B cell (primary cell): ENCODE measurements at regions not wholly inside any gene's neighbourhood (a gene's known extent, or its start where the extent isn't known, plus 50 kb on each side); places are given as distances from the start of the nearest gene placed in this dataset. TPM values are rescaled to one million over a fixed set of nuclear protein-coding genes. Genes with fewer than 3 reads are reported as not detected.

Source experiments
- ATAC-seq: fragments of 200-7000 bp; cut with Tn5 transposase; one replicate; pipeline ENCODE4 v1.10.0; 2021; ENCODE audit warnings: low read depth, mild to moderate bottlenecking, moderate number of reproducible peaks, moderate library complexity
- CTCF ChIA-PET: fragments of 350-600 bp; sonication (Branson Sonifier 250); formaldehyde crosslinking; loops from one replicate; lab custom pipeline; 2021; ENCODE audit warnings: antibody characterized with exemption, inconsistent platforms; lab: Charles Lee
- POLR2A ChIA-PET: fragments of 350-600 bp; sonication (Branson Sonifier 250); formaldehyde crosslinking; loops from one replicate; lab custom pipeline; 2021; ENCODE audit warnings: antibody characterized with exemption; lab: Charles Lee
- DNase-seq: peaks from one replicate; pipeline ENCODE4 v3.0.0; 2013
- H2AFZ ChIP-seq: 2 replicates; pipeline ENCODE4 v1.6.1; 2012; ENCODE audit warnings: mild to moderate bottlenecking, low read depth, low read length; ENCODE audit not compliant: insufficient read depth, poor library complexity, severe bottlenecking
- H3K27ac ChIP-seq, 2 donors: 1 replicate in 1 of 2; 2 replicates in 1 of 2; pipeline ENCODE4 v1.5.1; 2012 to 2013; ENCODE audit warnings: low read length in 2 of 2, mild to moderate bottlenecking in 2 of 2, moderate library complexity in 1 of 2
- H3K27me3 ChIP-seq, 4 experiments: fragments of 200-600 bp in 1 of 4; sonication (generic) in 1 of 4; replicated peaks in 1 of 4; 1 replicate in 2 of 4; 2 replicates in 2 of 4; pipeline versions ENCODE4 v1.6.1 to v1.7.0; 2013 to 2016; ENCODE audit warnings: low read length in 3 of 4, mild to moderate bottlenecking in 2 of 4, mixed read lengths in 1 of 4, moderate library complexity in 1 of 4; ENCODE audit not compliant: insufficient read depth in 4 of 4, control insufficient read depth in 3 of 4; ENCODE audit errors: control extremely low read depth in 1 of 4
- H3K36me3 ChIP-seq, 2 experiments: replicated peaks in 1 of 2; 1 replicate in 1 of 2; 2 replicates in 1 of 2; pipeline versions ENCODE4 v1.6.1 to v1.7.1; 2013; ENCODE audit warnings: low read length in 1 of 2; ENCODE audit not compliant: insufficient read depth in 2 of 2, control insufficient read depth in 1 of 2; ENCODE audit errors: control extremely low read depth in 1 of 2, extremely low read depth in 1 of 2
- H3K4me1 ChIP-seq, 2 donors: fragments of 200-600 bp in 1 of 2; sonication (generic) in 1 of 2; 1 replicate in 1 of 2; 2 replicates in 1 of 2; pipeline versions ENCODE4 v1.5.1 to v1.6.1; 2013 to 2017; ENCODE audit warnings: low read length in 2 of 2; ENCODE audit not compliant: control insufficient read depth in 2 of 2, insufficient read depth in 2 of 2
- H3K4me2 ChIP-seq: replicated peaks from 2 replicates; pipeline ENCODE3; 2012; ENCODE audit warnings: mild to moderate bottlenecking, low read depth, low read length; ENCODE audit not compliant: poor library complexity, severe bottlenecking
- H3K4me3 ChIP-seq, 5 experiments: fragments of 200-600 bp in 1 of 5; sonication (generic) in 1 of 5; 1 replicate in 3 of 5; 2 replicates in 2 of 5; pipeline versions ENCODE4 v1.5.1 to v1.7.0; 2011 to 2016; ENCODE audit warnings: low read length in 4 of 5, mild to moderate bottlenecking in 4 of 5, low read depth in 2 of 5, control low read depth in 1 of 5, moderate library complexity in 1 of 5; ENCODE audit not compliant: insufficient read depth in 1 of 5; ENCODE audit errors: control extremely low read depth in 1 of 5, extremely low read depth in 1 of 5
- H3K79me2 ChIP-seq: fragments of 200-600 bp; sonication (generic); one replicate; pipeline ENCODE4 v1.6.0; 2016; ENCODE audit warnings: low read length; ENCODE audit not compliant: control insufficient read depth, insufficient read depth
- H3K9ac ChIP-seq: fragments of 200-600 bp; sonication (generic); 2 replicates; pipeline ENCODE4 v1.6.1; 2017; ENCODE audit warnings: mild to moderate bottlenecking, low read length, moderate library complexity
- H3K9me3 ChIP-seq, 3 donors: one replicate each; pipeline versions ENCODE4 v1.6.1 to v1.7.1; 2013; ENCODE audit warnings: low read length in 2 of 3; ENCODE audit not compliant: control insufficient read depth in 2 of 3, insufficient read depth in 1 of 3; ENCODE audit errors: control extremely low read depth in 1 of 3
- H4K20me1 ChIP-seq: 2 replicates; pipeline ENCODE4 v1.6.0; 2012; ENCODE audit warnings: mild to moderate bottlenecking, low read length; ENCODE audit not compliant: insufficient read depth, control insufficient read depth, poor library complexity, severe bottlenecking
- H3K27ac Mint-ChIP-seq: one replicate; pipeline ENCODE4 v1.8.0; 2021; ENCODE audit warnings: mixed read lengths
- H3K27me3 Mint-ChIP-seq: one replicate; pipeline ENCODE4 v1.8.0; 2021; ENCODE audit warnings: mixed read lengths
- H3K4me1 Mint-ChIP-seq: one replicate; pipeline ENCODE4 v1.8.0; 2021; ENCODE audit warnings: mixed read lengths
- H3K4me3 Mint-ChIP-seq: one replicate; pipeline ENCODE4 v1.8.0; 2021; ENCODE audit warnings: mixed read lengths
- H3K9me3 Mint-ChIP-seq: one replicate; pipeline ENCODE4 v1.8.0; 2022; ENCODE audit warnings: mixed read lengths; ENCODE audit not compliant: insufficient read depth
- EZH2 ChIP-seq: IDR thresholded peaks from 2 replicates; pipeline ENCODE4 v1.6.1; 2012; ENCODE audit warnings: borderline replicate concordance, low read depth, mild to moderate bottlenecking, moderate library complexity, low read length; ENCODE audit not compliant: insufficient read depth, poor library complexity, severe bottlenecking
- intact Hi-C: fragments of 100-400 bp; cut with micrococcal nuclease; formaldehyde crosslinking; loops from one replicate; pipeline ENCODE4 v1.10.0; 2022
- small RNA-seq: library from RNA; depleted of rRNA; stranded (forward); fragments of <200 nt; gene quantifications from one replicate; pipeline ENCODE3, GENCODE V24; 2012; ENCODE audit warnings: low replicate concordance, low read depth; ENCODE audit not compliant: insufficient read length
- TF ChIP-seq, protein P1 (sequence below): fragments of 200-600 bp; IDR thresholded peaks from one replicate; pipeline ENCODE4 v1.8.0; 2022; ENCODE audit warnings: antibody characterized with exemption, mild to moderate bottlenecking

DNA sequence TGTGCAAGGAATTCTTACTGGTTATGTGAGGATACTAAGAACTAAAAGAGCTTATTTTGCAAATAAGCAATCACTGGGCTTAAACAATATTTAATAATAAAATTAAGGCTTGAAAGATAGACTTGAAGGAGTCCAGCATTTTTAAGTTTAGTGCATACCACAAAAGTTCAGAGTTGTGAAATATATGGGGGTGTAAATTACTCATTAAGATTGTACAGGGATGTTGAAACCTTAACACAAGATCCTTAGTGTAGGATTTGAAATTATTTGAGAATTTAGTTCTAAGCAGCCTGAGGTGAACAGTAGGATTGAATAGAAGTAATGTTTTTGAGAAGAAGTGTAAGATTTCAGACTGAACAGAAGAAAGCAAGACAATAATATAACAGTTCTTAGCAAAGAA is 195.8 kb upstream of the RBMY1B start:
- no peak overlapping the region for H3K27ac ChIP-seq
- CTCF ChIA-PET, result no interaction called here
- intact Hi-C loops, result no loop called here

More for the DNA sequence above, 195.8 kb upstream of the RBMY1B start:
- H3K4me3 Mint-ChIP-seq, result no peak overlapping the region
- Histone ChIP-seq H3K27me3 (no peaks in the 10 kb centered on the region), H3K4me3 (no peak overlapping the region), H3K36me3 (no peaks in the 10 kb centered on the region), H3K79me2 (no peaks in the 10 kb centered on the region), H4K20me1 (no peaks in the 10 kb centered on the region), H3K4me1 (no peaks in the 10 kb centered on the region), H2AFZ (no peak overlapping the region), H3K9me3 (no peaks in the 10 kb centered on the region), H3K4me2 (no peak overlapping the region), H3K9ac (no peak overlapping the region)
- H3K4me1 Mint-ChIP-seq, result no peaks in the 10 kb centered on the region
- no peaks in the 10 kb centered on the region for H3K27me3 Mint-ChIP-seq
- no peaks in the 10 kb centered on the region for H3K9me3 Mint-ChIP-seq
- ATAC-seq (no peak), DNase-seq (no peak)
- no peak for TF ChIP-seq EZH2
- TF ChIP-seq, protein P1, sequence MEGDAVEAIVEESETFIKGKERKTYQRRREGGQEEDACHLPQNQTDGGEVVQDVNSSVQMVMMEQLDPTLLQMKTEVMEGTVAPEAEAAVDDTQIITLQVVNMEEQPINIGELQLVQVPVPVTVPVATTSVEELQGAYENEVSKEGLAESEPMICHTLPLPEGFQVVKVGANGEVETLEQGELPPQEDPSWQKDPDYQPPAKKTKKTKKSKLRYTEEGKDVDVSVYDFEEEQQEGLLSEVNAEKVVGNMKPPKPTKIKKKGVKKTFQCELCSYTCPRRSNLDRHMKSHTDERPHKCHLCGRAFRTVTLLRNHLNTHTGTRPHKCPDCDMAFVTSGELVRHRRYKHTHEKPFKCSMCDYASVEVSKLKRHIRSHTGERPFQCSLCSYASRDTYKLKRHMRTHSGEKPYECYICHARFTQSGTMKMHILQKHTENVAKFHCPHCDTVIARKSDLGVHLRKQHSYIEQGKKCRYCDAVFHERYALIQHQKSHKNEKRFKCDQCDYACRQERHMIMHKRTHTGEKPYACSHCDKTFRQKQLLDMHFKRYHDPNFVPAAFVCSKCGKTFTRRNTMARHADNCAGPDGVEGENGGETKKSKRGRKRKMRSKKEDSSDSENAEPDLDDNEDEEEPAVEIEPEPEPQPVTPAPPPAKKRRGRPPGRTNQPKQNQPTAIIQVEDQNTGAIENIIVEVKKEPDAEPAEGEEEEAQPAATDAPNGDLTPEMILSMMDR, result no peak
- POLR2A ChIA-PET, result no interaction called here
- H3K27ac Mint-ChIP-seq, result no peak overlapping the region

Small RNA genes lying in the stretch of these regions (small RNA-seq; reads per million reads assigned to genes)
- not detected for gene TMEM167AP1
